ENCODE measurements at regions not wholly inside any gene's neighbourhood (a gene's known extent, or its start where the extent isn't known, plus 50 kb on each side); places are given as distances from the start of the nearest gene placed in this dataset.

GRCh38 chr2:150873396-150873772, 385.9 kb upstream of the RND3 start:
- Histone ChIP-seq H3K9me3 (ENCODE audit: low read length) (no peaks in the 10 kb centered on the region), H3K4me1 (ENCODE audit: insufficient read depth, low read length) (no peaks in the 10 kb centered on the region), H3K4me2 (ENCODE audit: low read length) (no peak overlapping the region), H3K4me3 (ENCODE audit: low read length) (no peak overlapping the region), H3F3A (ENCODE audit: low read length, unreplicated experiment) (no peaks in the 10 kb centered on the region), H3K27ac (ENCODE audit: low read length) (no peak overlapping the region), H3K9me2 (replicated peaks; ENCODE audit: low read length) (no peaks in the 10 kb centered on the region), H3K79me2 (ENCODE audit: low read length) (no peaks in the 10 kb centered on the region), H3K27me3 (ENCODE audit: low read length) (no peaks in the 10 kb centered on the region), H2AFZ (ENCODE audit: low read length) (no peak overlapping the region), H3K9ac (ENCODE audit: low read length) (no peak overlapping the region), H4K20me1 (ENCODE audit: low read length) (no peaks in the 10 kb centered on the region), H3K36me3 (ENCODE audit: low read depth, low read length) (no peaks in the 10 kb centered on the region)
- POLR2A ChIA-PET (ENCODE audit: unreplicated experiment): no interaction called here
- no peak for TF ChIP-seq EZH2phosphoT487 (IDR thresholded peaks at IDR 0.05; ENCODE audit: borderline replicate concordance, low read length)
- no peak for TF ChIP-seq EZH2 (IDR thresholded peaks at IDR 0.05; ENCODE audit: low read length, unreplicated experiment)
- no peak for TF ChIP-seq CTCF (conservative IDR thresholded peaks at IDR 0.05; ENCODE audit: low read depth, low read length)
- CTCF ChIA-PET: no interaction called here
- no TSS peak for BruUV-seq (replicated peaks)
- DNase-seq (no peak), ATAC-seq (no peak)
- intact Hi-C loops (cut with micrococcal nuclease): no loop called here

- Histone ChIP-seq H3K27ac (ENCODE audit: low read length) (no peak overlapping the region), H3K79me2 (ENCODE audit: low read length) (no peaks in the 10 kb centered on the region), H3F3A (ENCODE audit: low read length, unreplicated experiment) (no peaks in the 10 kb centered on the region), H2AFZ (ENCODE audit: low read length) (no peak overlapping the region), H3K27me3 (ENCODE audit: low read length) (no peaks in the 10 kb centered on the region), H3K9me2 (replicated peaks; ENCODE audit: low read length) (no peaks in the 10 kb centered on the region), H3K4me2 (ENCODE audit: low read length) (no peak overlapping the region), H3K4me3 (ENCODE audit: low read length) (no peak overlapping the region), H3K4me1 (ENCODE audit: insufficient read depth, low read length) (no peaks in the 10 kb centered on the region), H3K36me3 (ENCODE audit: low read depth, low read length) (no peaks in the 10 kb centered on the region), H4K20me1 (ENCODE audit: low read length) (no peaks in the 10 kb centered on the region), H3K9me3 (ENCODE audit: low read length) (no peaks in the 10 kb centered on the region), H3K9ac (ENCODE audit: low read length) (no peak overlapping the region)
- intact Hi-C loops (cut with micrococcal nuclease): no loop called here
- no peak for ATAC-seq
- no peak for TF ChIP-seq EZH2phosphoT487 (IDR thresholded peaks at IDR 0.05; ENCODE audit: borderline replicate concordance, low read length)
- CTCF ChIA-PET: no interaction called here
- DNase-seq: no peak
- POLR2A ChIA-PET (ENCODE audit: unreplicated experiment): no interaction called here
- BruUV-seq (replicated peaks): no TSS peak
These were observed 385.4 kb upstream of the RND3 start for GRCh38 chr2:150872756-150873395.

- CTCF ChIA-PET: no interaction called here
- no peak overlapping the region for H3K9ac ChIP-seq (ENCODE audit: low read length)
These were observed 379.0 kb upstream of the RND3 start for GRCh38 chr2:150866431-150866830.

More at GRCh38 chr2:150866431-150866830, 379.0 kb upstream of the RND3 start:
- no peak overlapping the region for H3K4me3 ChIP-seq (ENCODE audit: low read length)
- no peaks in the 10 kb centered on the region for H3K27me3 ChIP-seq (ENCODE audit: low read length)
- no TSS peak for BruUV-seq (replicated peaks)
- TF ChIP-seq EZH2 (IDR thresholded peaks at IDR 0.05; ENCODE audit: low read length, unreplicated experiment) (no peak), EZH2phosphoT487 (IDR thresholded peaks at IDR 0.05; ENCODE audit: borderline replicate concordance, low read length) (no peak), CTCF (conservative IDR thresholded peaks at IDR 0.05; ENCODE audit: low read depth, low read length) (no peak)
- no peak overlapping the region for H2AFZ ChIP-seq (ENCODE audit: low read length)
- no peaks in the 10 kb centered on the region for H3K4me1 ChIP-seq (ENCODE audit: insufficient read depth, low read length)
- H3K4me2 ChIP-seq (ENCODE audit: low read length): no peak overlapping the region
- H3F3A ChIP-seq (ENCODE audit: low read length, unreplicated experiment): no peaks in the 10 kb centered on the region
- H3K9me3 ChIP-seq (ENCODE audit: low read length): no peaks in the 10 kb centered on the region
- no peaks in the 10 kb centered on the region for H3K9me2 ChIP-seq (replicated peaks; ENCODE audit: low read length)
- H4K20me1 ChIP-seq (ENCODE audit: low read length): no peaks in the 10 kb centered on the region
- POLR2A ChIA-PET (ENCODE audit: unreplicated experiment): interaction anchor here (0.8 kb wide), 1 partner anchor 384 kb away, joined by 3 read pairs; no protein-coding TSS in a partner anchor
- no peak overlapping the region for H3K27ac ChIP-seq (ENCODE audit: low read length)
- no peaks in the 10 kb centered on the region for H3K79me2 ChIP-seq (ENCODE audit: low read length)
- intact Hi-C loops (cut with micrococcal nuclease): no loop called here
- no peak for ATAC-seq
- no peak for DNase-seq
- H3K36me3 ChIP-seq (ENCODE audit: low read depth, low read length): no peaks in the 10 kb centered on the region

All from PC-3 (cell line).